ENCODE measurements at regions not wholly inside any gene's neighbourhood (a gene's known extent, or its start where the extent isn't known, plus 50 kb on each side); places are given as distances from the start of the nearest gene placed in this dataset.
"Not testable (repeated sequence)": the region's sequence is repeated elsewhere in the genome, so short reads cannot be mapped to it uniquely, and the experiment has no call there.

DNA sequence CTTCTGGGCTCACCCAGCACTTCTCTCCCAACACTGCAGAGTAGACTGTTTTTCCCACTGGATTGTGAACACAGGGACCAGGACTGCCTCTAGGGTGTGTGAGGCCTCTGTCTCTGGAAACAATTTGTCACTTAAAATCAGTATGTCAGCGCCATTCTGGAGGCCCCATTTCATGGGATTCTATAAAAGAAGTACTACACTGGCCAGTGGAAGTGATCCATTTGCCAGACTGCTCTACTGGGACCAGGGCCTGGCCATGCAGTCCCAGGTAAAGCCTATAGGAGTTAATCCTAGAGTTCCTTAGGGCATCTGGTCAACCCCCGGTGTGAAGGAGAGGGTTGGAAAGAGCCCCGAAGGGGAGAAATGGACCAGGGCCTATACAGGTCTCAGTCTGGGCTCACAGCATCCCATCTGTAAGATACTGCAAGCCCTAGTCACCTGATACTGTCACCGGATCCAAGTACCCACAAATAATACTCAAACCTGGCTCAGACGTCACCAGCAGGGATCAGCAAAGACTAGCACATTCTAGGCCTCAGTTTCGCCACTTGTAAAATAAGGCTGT is 245.0 kb downstream of the FOXD2 start:
- no peak for DNase-seq

DNA sequence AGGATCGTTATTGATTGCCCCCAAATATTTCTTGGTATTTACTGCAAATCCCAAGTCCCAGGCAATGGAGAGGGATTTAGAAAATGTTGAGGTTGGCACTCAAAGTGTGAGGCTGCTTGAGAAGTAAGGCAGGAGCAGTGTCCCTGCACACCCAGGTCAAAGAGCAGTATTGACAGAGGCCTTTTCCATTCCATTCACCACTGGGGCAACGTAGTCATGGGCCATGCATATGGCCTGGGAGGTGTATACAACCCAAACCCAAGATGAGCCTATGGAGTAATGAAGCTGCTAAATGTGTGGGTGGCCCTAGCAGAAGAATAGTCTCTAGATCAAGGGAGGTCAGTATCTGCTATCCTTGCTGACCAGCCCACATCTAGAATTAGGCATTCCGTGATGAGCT is 245.6 kb downstream of the FOXD2 start:
- DNase-seq, result no peak

- DNase-seq, result no peak
Observed at GRCh38 chr1:47684518-47684917, 246.7 kb downstream of the FOXD2 start.

- peak; percentile 52 for DNase-seq
Observed at GRCh38 chr1:47684964-47685762, 247.3 kb downstream of the FOXD2 start.

DNA sequence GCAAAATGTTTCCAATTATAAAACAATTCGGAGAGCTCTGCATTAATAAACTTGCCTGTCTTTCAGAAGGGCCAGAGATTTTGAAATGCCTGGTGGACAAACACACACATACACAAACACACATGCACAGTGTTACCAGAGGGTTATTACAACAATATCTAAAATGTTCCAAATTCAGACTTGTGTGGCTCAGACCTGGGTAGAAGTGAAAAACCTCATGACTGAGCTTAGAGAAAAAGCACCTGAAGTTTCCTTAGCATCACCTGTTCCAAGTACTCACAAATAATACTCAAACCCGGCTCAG is 247.9 kb downstream of the FOXD2 start:
- no peak for DNase-seq

- no peak for DNase-seq
Observed at GRCh38 chr1:47686731-47687630, 249.1 kb downstream of the FOXD2 start.

DNA sequence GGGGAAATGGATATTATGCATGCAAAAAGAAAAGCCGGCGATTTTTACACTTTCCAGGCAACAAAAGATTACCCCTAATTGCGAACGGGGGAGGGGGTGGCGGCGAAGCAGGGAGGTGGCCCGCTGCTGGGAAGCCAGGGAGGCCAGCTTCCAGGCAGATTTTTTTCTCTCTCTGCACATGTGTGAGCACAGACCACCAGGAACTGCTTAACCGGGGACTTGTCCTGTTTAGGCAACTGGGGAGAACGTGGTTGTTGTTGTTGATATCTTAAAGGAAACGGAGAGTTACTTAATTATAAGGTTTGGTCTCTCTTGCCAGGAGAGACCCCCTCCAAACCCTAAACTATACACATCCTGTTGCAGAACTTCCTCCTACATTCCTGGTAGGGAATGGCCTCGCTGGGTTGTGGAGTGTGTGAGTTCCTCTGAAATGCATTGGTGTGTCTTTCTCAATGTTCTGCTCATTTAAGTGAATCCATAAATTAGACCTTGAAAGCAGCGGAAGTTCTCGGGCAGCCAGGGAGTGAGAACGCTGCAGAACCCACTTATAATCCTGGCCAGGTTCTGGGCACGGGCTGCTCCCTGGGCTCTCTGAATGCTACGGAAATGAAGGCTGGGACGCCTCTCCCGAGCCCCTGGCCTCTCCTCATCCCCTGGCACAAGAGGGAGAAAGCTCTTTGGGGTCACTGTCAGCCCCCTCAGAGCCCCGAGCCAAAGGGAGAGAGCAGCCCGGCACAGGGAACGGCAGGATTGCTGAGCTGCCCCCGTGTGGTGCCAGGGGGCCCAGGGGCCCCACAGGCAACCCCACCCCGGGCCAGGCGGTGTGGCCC is 250.0 kb downstream of the FOXD2 start:
- no peak for DNase-seq

DNA sequence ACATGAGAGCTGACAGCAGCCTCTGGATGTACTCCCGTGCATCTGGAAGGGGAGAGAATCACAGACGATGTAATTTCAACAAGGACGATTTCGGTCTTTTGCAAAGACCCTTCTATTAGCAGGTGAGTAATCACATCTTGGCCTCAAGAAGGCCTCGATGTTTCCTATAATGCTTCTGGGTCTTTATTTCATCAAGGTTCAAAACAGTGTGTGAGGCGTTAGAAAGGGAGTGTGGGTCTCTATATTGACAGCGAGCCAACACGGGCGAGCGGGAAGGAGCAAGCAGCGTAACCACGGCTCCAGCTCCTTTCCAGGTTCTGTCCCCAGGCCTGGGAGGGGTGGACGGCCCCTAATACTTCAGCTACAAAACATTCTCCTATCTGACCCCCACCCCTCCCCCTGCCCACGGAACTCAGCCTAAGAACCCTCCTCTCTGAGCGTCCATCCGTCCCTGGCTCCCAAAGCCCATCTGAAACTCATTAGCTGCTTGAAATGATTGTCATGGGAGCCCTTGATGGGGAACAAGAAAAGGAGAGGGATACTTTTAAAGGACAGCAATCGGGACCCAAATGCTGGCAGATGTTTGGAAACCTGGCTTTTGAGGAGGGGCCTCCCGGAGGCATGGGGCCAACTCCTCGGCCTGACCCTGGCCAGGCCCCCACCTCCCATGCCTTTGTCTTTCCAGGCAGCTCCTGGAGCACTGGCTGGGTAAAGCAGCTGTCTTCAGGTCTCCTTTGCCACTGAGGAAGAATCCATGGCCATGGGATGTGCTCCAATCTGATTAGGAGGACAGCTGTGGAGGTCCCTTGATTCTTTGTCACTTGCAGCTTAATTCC is 250.8 kb downstream of the FOXD2 start:
- peak; percentile 42 for DNase-seq

GRCh38 chr1:47689894-47690293 is 252.1 kb downstream of the FOXD2 start:
- no peak for DNase-seq

- no peak for DNase-seq
Observed at GRCh38 chr1:47690341-47691250, 252.8 kb downstream of the FOXD2 start.

- DNase-seq, result not testable (repeated sequence)
Observed at GRCh38 chr1:47691293-47691692, 253.4 kb downstream of the FOXD2 start.

DNA sequence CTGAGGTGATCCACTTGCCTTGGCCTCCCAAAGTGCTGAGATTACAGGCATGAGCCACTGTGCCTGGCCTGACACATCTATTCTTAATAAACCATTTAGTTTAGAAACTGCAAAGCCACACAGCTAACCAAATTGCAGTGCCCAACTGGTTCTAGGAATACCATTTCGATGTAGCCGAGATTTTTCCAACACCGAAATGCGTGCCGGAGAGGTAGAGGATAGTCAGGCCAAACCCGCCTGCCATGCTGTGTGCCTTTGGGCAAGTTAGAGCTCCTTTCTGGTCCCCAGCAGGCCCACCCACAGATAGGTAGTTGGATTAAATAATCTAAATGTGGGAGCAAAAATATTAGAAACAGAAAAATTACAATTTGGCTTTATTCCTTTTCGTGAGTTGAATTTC is 254.4 kb downstream of the FOXD2 start:
- no peak for DNase-seq

DNA sequence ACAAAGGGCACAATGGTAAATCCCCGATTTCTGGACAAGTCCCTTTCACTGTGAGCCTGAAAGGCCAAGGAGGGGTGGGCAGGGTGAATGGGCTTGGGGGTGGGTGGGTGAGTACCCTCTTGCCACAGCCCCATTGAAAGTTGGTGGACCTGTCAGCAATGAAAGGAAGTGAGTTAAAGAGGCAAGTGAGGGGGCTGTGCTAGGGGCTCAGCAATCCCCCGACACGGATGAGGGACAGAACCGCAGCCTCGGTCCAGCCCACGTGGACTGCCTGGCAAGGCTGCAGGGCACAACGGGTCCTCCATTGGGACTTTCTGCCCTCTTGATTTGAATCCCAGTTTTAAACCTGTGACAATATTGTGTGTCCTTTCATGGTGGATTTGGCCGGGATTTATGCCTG is 255.3 kb downstream of the FOXD2 start:
- no peak for DNase-seq

DNA sequence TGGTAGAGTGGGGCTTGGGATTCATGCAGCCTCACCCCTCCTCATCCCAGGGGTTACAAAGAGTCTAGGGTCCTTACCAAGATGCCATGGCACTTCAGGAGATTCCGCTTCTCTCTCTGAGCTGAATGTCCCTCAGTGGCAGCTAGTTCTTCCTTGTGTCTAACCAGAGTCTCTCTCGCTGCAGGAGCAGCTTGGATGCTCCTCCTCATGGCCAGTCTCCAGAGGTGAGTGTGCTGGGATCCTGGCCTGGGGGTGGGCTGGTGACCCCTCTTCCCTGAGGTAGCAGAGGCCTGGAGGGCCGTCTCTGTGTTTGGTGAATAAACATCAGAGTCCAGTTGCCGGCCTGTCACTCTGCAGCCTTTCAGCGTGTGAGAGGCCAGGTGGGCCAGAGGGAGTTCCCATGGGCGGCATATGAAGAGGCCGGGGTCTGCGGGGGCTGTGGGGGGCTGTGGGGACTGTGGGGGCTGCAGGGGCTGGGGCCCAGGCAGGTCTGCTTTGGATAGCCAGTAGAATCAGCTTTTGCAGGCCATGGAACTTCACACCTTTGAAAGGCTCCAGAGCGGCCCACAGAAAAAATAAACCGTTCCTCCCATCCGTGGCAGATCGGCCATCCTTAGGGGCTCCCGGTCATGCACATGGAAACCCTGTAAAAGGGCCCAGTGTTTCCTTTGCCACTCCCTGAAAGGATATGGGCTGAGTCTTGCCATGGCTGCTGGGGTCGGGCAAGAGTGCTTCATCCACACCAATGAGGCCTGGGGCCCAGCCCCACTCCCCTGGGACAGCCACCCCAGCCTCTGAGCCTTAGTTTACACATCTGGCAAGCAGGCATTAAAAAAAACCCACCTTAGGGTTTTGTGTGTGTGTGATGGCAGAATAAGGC is 256.4 kb downstream of the FOXD2 start:
- DNase-seq, result no peak

DNA sequence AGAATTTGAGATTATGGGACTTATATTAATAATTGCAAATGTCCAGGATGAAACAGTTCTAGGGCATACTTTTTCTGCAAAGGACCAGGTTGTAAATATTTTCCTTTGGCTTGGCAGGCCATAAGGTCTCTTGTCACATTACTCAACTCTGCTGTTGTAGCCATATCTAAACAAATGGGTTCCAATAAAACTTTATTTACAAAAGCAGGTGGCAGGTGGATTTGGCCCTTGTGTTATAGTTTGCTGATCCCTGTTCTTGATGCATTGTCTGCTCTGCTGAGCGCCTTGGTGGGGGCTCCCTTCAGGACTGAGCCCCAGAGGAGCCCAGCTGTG is 258.5 kb downstream of the FOXD2 start:
- no peak for DNase-seq

DNA sequence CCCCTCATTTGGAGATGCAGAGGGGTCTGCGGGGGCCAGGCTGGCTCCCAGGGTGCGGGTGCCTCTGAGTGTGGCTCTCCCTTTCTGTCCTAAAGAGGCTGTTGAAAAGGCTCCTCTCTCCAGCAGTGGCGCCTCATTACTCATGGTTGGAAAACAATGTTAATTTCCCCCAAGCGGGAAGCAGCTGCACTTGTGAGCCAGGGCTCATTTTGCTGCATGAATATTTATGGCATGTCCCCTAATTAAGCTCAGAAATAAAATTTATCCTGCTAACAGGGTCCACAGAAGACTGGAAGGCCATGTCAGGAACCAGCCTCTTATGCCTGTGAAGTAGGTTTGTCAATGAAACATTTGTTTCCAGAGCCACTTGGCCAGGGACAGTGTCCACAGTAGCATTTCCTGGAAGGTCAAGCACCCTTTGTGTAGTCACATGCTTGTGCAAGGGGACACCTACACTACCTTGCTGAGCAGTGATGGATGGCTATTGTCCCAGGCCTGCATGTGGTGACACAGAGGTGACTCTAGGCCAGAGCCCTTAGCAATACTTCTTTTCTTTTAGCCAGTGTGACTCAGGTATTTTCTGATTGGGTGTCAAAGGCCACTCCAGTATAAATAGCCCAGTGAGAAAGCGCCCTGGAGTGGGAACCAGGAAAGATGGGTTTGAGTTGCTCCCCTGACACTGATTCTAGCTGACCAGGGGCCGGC is 259.0 kb downstream of the FOXD2 start:
- no peak for DNase-seq

DNA sequence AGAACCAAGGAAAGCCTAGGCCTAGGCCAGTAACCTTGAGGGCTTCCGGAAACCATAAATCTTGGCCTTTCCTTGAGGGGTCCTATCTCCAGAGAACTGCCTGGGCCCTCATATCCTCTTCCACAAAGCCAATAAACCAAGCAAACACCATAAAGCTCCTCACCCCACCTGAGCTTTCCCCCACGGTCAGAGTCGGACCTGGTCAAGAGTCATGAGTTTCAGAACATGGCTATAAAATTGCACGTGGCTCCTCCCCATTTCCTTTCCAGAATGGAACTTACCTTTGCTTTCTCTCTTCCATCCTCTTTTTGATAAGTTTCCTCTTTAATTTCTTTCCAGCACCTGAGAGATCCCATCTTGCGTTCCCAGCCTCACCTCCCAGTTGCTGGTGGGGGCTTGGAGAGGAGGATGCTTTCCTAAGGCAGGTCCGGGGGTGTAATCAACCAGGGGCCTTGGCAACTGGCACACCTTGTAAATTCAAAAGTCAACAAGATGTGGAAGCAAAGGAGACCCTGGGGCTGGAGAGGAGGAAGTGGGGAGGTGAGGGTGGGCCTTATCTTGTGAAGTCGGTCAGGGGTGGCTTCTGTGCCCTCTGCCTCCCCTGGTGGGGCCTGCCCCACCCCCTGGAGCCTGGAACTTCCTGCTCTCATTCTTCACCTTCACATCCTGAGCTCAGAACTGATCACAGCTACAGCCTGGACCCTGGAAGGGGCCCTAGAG is 259.9 kb downstream of the FOXD2 start:
- DNase-seq, result no peak
